AG04450 (cell line): ENCODE measurements at regions not wholly inside any gene's neighbourhood (a gene's known extent, or its start where the extent isn't known, plus 50 kb on each side); places are given as distances from the start of the nearest gene placed in this dataset.
A peak's percentile ranks its signal among the peaks of the same experiment; 100 is the strongest.

ENCODE experiments used
- CTCF ChIA-PET: fragments of 300-600, 350-600 bp; formaldehyde crosslinking; extraction: SDS; loops from one replicate; lab custom pipeline; 2022; ENCODE audit warnings: antibody characterized with exemption, inconsistent platforms; lab: Charles Lee
- POLR2A ChIA-PET: fragments of 350-600 bp; formaldehyde crosslinking; extraction: SDS; loops from one replicate; lab custom pipeline; 2021; ENCODE audit warnings: antibody characterized with exemption, inconsistent platforms; lab: Yijun Ruan, JAX
- DNase-seq: peaks from one replicate; pipeline ENCODE4 v3.0.0-alpha.2; 2011; ENCODE audit warnings: low read depth, low spot score
- H3K27ac ChIP-seq: one replicate; pipeline ENCODE4 v1.5.1; 2012; ENCODE audit warnings: low read depth, low read length, control low read depth
- H3K27me3 ChIP-seq: one replicate; pipeline ENCODE4 v1.6.0; 2012; ENCODE audit warnings: low read length; ENCODE audit not compliant: control insufficient read depth, insufficient read depth
- H3K4me3 ChIP-seq: 2 replicates; pipeline ENCODE4 v1.5.1; 2011; ENCODE audit warnings: mild to moderate bottlenecking, low read depth, low read length, control low read depth
- H3K9me3 ChIP-seq: 2 replicates; pipeline ENCODE4 v1.5.1; 2012; ENCODE audit warnings: low read length; ENCODE audit not compliant: control insufficient read depth, insufficient read depth
- TF ChIP-seq, protein P1 (sequence below): IDR thresholded peaks from 2 replicates; pipeline ENCODE4 v1.5.1; 2011; ENCODE audit warnings: low read depth, low read length, control low read depth, inconsistent platforms

DNA sequence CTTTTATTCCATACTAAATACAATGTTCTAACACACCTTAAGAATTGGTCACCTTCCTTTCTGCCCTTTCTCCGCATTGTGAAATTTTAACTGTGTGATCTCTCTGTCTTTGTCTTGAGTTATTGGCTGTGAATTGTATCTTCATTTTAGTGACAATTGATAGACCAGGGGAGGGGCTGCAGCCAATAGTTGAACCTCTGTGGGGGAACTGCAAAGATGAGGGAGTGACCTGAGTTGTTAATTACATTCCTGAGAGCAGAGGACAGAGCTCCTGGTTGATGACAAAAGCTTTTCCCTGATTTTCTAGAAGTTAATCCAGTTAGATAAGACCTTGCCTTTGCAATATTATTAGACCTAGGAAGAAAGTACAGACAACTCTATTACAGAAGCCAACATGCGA lies 1535.7 kb downstream of the BRINP3 start:
- TF ChIP-seq, protein P1, sequence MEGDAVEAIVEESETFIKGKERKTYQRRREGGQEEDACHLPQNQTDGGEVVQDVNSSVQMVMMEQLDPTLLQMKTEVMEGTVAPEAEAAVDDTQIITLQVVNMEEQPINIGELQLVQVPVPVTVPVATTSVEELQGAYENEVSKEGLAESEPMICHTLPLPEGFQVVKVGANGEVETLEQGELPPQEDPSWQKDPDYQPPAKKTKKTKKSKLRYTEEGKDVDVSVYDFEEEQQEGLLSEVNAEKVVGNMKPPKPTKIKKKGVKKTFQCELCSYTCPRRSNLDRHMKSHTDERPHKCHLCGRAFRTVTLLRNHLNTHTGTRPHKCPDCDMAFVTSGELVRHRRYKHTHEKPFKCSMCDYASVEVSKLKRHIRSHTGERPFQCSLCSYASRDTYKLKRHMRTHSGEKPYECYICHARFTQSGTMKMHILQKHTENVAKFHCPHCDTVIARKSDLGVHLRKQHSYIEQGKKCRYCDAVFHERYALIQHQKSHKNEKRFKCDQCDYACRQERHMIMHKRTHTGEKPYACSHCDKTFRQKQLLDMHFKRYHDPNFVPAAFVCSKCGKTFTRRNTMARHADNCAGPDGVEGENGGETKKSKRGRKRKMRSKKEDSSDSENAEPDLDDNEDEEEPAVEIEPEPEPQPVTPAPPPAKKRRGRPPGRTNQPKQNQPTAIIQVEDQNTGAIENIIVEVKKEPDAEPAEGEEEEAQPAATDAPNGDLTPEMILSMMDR: no peak
- Histone ChIP-seq H3K9me3 (no peaks in the 10 kb centered on the region), H3K27ac (no peak overlapping the region), H3K4me3 (no peak overlapping the region), H3K27me3 (no peaks in the 10 kb centered on the region)
- DNase-seq: no peak
- ChIA-PET CTCF (no interaction called here), POLR2A (no interaction called here)

DNA sequence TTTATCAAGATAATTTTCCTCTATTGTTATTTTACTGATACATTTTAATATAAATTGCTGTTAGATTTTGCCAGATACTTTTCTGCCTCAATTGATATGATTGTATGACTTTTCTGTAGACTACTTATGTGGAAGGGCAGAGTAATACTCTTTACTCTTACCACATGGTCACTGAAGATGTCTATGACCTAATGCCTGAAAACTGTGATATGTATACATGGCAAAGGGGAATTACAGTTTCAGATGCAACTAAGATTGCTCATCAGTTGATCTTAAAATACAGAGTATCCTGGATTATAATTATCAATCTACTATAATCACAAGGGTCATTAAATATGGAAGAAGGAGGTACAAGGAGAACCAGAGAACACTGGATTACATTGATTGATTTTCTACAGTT lies 1528.0 kb downstream of the BRINP3 start:
- ChIA-PET POLR2A (no interaction called here), CTCF (interaction anchor here (0.6 kb wide), 1 partner anchor 25 kb away, joined by 3 read pairs; no protein-coding TSS in a partner anchor)
- Histone ChIP-seq H3K27me3 (no peaks in the 10 kb centered on the region), H3K4me3 (no peak overlapping the region), H3K27ac (no peak overlapping the region), H3K9me3 (no peaks in the 10 kb centered on the region)
- DNase-seq: peak; percentile 27
- TF ChIP-seq, protein P1: no peak

DNA sequence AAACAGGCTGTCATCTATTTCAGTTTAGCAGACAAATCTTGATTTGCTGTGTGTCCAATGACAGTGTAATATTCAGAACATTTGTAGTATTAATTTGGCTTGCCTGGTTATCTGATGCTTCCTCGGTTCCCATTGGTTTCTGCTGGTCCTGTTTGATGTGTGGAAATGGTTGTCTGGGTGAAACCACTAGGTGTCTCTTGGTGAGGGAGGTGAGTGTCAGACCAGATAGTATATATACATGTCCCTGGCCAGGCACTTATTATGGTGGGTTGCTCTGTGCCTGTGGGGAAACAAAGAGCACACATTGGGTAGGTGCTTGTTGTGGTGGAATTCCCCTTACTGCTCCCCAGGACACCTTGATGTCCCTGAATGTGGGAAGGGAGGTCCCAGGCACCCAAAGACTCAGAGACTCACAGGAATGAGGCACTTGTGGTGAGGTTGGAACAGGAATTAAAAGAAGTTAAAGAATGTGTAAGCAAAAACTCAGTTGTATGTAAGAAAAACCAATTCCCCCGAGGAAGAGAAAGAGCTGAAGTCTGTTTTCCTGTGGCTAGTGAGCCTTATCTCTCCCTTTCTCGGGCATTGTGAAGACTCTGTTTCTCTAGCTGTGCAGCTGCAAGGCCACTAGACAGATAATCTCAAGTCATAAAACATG lies 1519.1 kb downstream of the BRINP3 start:
- no peaks in the 10 kb centered on the region for H3K27me3 ChIP-seq
- DNase-seq: peak; percentile 11
- ChIA-PET POLR2A (no interaction called here), CTCF (no interaction called here)
- H3K27ac ChIP-seq: no peak overlapping the region
- H3K4me3 ChIP-seq: no peak overlapping the region
- TF ChIP-seq, protein P1: 0 out of 2 replicates have a peak, but pooled peaks have one; percentile 3
- no peaks in the 10 kb centered on the region for H3K9me3 ChIP-seq

DNA sequence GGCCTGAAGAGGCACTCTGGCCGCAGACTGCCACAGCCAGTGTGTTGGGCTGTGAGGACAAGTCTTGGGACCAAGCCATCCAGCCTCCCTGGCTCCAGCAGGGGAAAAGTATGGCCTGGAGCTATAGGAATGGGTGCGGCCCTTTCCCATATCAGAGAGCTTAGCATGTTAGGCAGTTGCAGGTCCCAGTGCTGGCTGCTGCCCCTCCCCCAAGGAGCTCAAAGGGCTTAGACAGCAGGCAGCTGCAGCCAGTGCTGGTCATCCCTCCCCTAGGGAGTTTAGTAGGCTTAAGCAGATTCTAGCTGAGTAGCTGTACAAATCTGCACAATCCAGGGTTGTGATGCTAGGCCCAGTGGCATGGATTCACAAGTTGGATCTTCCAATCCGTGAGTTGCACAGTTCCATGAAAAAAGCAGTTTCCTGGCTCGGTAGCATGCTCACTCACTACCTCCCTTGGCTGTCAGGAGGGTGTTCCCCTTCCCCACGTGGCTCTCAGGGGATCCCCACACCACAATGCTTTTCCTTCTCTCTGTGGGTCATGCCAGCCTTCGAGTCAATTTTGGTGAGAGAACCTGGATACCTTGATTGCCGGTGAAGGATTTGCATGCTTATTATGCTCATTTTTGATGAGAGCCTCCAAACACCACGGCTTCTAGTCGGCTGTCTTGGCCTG lies 1490.8 kb downstream of the BRINP3 start:
- DNase-seq: no peak
- CTCF ChIA-PET: no interaction called here
- Histone ChIP-seq H3K27me3 (no peaks in the 10 kb centered on the region), H3K9me3 (no peaks in the 10 kb centered on the region), H3K4me3 (no peak overlapping the region), H3K27ac (no peak overlapping the region)
- POLR2A ChIA-PET: no interaction called here
- TF ChIP-seq, protein P1: no peak

DNA sequence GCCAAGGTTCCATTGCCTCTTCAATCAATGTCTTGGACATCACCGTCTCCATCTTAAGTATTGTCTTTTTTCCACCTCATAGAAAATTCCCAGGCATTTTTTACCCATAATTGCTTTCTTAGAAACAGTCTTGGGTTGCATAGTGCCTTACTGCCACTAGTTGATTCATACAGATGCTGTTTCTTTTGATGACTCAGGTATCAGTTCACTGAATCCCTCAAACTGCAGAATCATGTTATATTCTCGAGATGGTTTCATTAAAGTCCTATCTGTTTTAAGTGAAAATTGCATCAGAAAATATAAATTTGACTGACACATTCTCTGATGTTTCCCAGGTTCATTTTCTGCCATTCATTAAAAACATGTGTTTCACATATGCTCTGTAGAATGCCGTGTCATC lies 1489.1 kb downstream of the BRINP3 start:
- TF ChIP-seq, protein P1: 0 out of 2 replicates have a peak, but pooled peaks have one; percentile 16
- no peak overlapping the region for H3K4me3 ChIP-seq
- ChIA-PET CTCF (no interaction called here), POLR2A (no interaction called here)
- H3K27ac ChIP-seq: no peak overlapping the region
- no peaks in the 10 kb centered on the region for H3K27me3 ChIP-seq
- no peak for DNase-seq
- H3K9me3 ChIP-seq: no peaks in the 10 kb centered on the region
